ENCODE measurements at regions not wholly inside any gene's neighbourhood (a gene's known extent, or its start where the extent isn't known, plus 50 kb on each side); places are given as distances from the start of the nearest gene placed in this dataset.
A peak's percentile ranks its signal among the peaks of the same experiment; 100 is the strongest.

- TF ChIP-seq CTCF (IDR thresholded peaks at IDR 0.05): no peak
- no peak for TF ChIP-seq ZSCAN18 (CRISPR knock-in tag; IDR thresholded peaks at IDR 0.05)
- TF ChIP-seq RELA (CRISPR knock-in tag; IDR thresholded peaks at IDR 0.05; ENCODE audit: borderline replicate concordance): no peak
- 0 out of 2 replicates have a peak, but pooled peaks have one; percentile 7 for TF ChIP-seq ZBTB43 (CRISPR knock-in tag; IDR thresholded peaks at IDR 0.05)
- TF ChIP-seq CBFB (CRISPR knock-in tag; IDR thresholded peaks at IDR 0.05; ENCODE audit: low read depth): no peak
- no peak for TF ChIP-seq RORB (CRISPR knock-in tag; IDR thresholded peaks at IDR 0.05)
- TF ChIP-seq MAX (CRISPR knock-in tag; IDR thresholded peaks at IDR 0.05): no peak
- no peak for TF ChIP-seq IRF2 (CRISPR knock-in tag; IDR thresholded peaks at IDR 0.05; ENCODE audit: borderline replicate concordance, low read depth)
- TF ChIP-seq ESRRA (CRISPR knock-in tag; IDR thresholded peaks at IDR 0.05; ENCODE audit: borderline replicate concordance): no peak
Measured at GRCh38 chr5:82523633-82524032, 245.5 kb upstream of the RPS23 start.
